Amniotic stem cell (primary cell): ENCODE measurements at regions not wholly inside any gene's neighbourhood (a gene's known extent, or its start where the extent isn't known, plus 50 kb on each side); places are given as distances from the start of the nearest gene placed in this dataset.
"Not testable (repeated sequence)": the region's sequence is repeated elsewhere in the genome, so short reads cannot be mapped to it uniquely, and the experiment has no call there.

Experiments
- DNase-seq: peaks from one replicate; lab custom pipeline; 2025; lab: John Stamatoyannopoulos, UW

GRCh38 chr2:184338771-184339170, 259.6 kb upstream of the ZNF804A start:
- DNase-seq, result no peak

DNA sequence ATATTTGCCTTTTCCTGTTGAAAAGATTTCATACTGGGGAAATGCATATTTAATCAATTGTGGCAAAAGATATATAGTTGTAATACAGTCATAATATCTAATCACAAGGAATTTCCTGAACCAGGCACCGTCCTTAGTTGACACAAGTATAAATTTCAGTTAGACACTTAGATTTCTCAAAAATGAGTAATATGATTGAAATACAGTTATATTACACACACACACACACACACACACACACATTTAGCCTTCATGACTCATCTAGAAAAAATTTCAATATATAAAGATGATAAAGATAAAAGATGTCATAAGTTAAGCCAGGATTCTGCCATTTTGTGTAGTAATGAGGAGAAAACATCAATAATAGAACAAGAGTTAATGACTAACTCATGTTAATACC, 258.4 kb upstream of the ZNF804A start:
- no peak for DNase-seq

GRCh38 chr2:184346338-184346862, 251.9 kb upstream of the ZNF804A start:
- no peak for DNase-seq

GRCh38 chr2:184351126-184351525, 247.2 kb upstream of the ZNF804A start:
- DNase-seq, result no peak

DNA sequence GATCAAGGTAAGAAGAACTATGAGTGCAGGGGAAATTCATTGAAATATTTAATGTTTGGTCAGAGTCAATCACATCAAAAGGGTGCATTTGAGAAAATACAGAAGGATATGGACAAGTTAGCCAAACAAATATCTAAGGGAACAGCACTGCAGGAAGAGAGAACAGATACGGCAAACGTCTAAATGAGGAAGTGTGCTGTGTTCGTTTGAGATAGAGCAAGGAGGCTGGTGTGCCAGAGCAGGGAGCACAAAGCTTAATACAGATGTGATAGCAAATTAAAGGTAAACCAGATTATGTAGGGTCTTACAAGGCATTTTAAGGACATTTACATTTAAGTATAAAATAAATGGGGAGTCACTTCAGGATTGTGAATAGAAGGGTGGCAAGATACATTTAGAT, 241.3 kb upstream of the ZNF804A start:
- no peak for DNase-seq

GRCh38 chr2:184359379-184359778, 238.9 kb upstream of the ZNF804A start:
- no peak for DNase-seq

GRCh38 chr2:184363213-184363612, 235.1 kb upstream of the ZNF804A start:
- no peak for DNase-seq

GRCh38 chr2:184367211-184367610, 231.1 kb upstream of the ZNF804A start:
- DNase-seq, result no peak

DNA sequence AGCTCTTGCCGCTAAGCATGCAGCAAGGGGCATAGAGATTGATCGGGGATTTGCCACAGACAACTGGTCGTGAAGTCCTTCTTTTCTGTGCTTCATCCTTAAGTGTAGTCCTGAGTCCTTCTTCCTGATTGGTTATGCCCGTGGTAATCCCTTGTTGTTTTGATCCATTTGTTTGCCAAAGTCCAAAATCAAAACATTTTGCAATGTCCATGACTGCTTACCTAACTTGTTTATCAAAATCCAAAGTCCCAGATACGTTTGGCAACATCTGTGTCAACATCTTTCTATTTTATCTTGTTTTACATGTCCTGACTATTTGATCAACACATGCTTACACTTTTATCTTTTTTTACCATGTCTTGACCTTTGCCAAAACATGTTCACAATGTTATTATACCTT, 229.0 kb upstream of the ZNF804A start:
- no peak for DNase-seq

- no peak for DNase-seq
These were observed 227.4 kb upstream of the ZNF804A start for GRCh38 chr2:184370954-184371353.

- DNase-seq, result no peak
These were observed 226.7 kb upstream of the ZNF804A start for GRCh38 chr2:184371641-184372040.

- no peak for DNase-seq
These were observed 225.8 kb upstream of the ZNF804A start for GRCh38 chr2:184372484-184372883.

- no peak for DNase-seq
These were observed 203.7 kb upstream of the ZNF804A start for GRCh38 chr2:184394642-184395041.

DNA sequence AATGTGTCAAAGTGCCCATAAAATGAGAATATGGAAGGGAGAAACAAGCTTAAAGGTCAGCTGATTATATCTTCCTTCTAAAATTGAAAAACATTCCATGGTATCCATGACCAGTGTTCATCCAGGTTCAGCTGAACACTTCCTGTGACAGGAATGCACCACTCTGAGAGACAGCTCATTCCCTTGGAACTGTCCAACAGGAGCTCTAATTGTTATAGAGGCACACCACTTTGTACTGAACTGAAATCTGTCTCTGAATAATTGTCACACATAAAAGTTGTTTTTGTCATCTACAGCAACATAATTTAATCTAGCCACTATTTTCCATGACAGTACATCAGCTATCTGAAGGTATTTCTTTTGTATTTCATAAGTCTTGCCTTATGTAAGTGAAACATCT, 195.9 kb upstream of the ZNF804A start:
- no peak for DNase-seq

GRCh38 chr2:184407041-184407630, 191.2 kb upstream of the ZNF804A start:
- not testable (repeated sequence) for DNase-seq

DNA sequence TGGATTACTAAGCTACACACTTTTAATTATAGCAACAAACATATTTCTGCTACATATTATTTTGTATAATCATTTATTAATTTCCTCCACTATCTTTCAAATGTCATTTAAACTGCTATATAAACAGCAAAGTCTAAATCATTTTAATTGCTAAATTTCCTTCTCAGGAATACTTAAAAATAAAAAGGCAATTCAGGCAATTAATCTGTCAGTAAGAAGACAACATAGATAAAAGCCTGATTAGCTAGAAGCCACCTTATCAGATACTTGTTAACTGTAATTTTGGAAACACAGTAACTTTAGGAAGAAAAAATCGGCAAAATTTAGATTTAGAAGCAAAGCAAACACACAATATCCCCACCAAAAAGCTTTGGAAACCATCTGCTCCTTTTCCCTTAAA, 188.2 kb upstream of the ZNF804A start:
- DNase-seq, result no peak

DNA sequence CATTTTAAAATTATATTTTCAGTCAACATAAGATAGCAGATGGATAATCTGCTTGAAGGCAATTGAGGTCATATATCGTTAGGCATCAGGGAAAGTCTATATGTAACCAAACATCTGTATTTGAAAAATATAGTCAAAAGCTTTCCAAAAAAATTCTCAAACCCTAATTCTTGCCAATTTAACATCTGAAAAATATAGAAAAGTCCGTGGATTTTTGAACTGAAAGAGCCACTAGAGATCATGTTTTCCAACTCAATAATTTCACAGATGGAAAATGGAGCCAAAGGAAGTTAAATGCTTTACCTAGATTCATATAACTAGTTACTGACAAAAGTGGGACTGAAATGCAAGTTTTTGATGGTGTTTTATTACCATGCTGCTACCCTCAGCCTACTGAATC, 185.1 kb upstream of the ZNF804A start:
- DNase-seq, result no peak

GRCh38 chr2:184413671-184414229, 184.6 kb upstream of the ZNF804A start:
- no peak for DNase-seq

DNA sequence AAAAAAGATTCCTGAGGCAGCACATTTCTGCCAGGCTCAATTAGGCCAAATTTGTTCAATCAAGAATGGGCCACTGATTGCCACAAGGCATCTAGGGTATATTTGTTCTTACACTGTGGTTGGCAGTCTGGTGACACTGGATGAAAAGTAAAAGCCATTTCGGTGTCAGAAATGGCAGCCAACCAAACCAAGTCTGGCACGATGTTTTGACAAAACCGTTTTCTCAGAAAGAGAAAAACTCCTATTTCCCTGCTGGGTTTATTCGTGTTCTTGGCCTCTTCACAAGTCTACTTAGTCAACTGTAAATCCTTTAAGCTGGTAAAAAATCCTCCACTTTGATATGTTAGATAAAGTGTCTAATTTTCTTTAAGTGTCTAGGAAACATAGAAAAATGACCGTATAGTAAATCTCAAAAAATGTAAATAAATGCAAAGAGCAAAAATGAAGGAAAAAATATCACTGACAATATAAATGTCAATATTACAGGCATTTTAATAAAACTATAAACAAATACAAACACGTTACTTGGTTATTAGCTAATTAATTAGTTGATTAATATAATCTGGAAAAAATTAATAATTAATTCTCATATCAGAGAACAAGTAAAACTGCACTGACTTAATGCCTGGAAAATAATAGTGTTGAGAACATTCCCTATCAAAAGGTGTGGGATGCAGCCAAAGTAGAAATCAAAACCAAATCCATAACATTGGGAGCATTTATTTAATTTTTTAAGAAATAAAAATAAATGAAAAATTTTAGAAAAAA, 182.0 kb upstream of the ZNF804A start:
- no peak for DNase-seq

GRCh38 chr2:184419744-184420143, 178.6 kb upstream of the ZNF804A start:
- no peak for DNase-seq

- not testable (repeated sequence) for DNase-seq
These were observed 176.9 kb upstream of the ZNF804A start for GRCh38 chr2:184421456-184421855.

DNA sequence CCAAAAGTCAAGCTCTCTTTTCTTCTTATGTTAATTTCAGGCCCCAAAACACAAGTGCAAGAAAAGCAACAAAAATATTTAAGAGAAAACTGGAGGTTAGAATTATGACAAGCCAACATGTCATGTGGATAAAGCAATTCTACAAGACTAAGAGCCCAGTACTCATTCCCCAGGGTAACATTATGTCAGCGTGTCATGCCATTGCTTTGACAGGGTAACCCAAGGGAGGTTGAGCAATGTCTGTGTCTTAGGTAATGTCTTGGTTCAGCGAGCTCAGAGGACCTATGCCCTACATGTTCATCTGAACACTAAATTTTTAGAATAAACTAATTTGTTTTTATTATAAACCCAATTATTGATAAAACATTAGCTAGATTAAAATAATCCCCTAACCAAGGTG, 173.2 kb upstream of the ZNF804A start:
- DNase-seq, result no peak

DNA sequence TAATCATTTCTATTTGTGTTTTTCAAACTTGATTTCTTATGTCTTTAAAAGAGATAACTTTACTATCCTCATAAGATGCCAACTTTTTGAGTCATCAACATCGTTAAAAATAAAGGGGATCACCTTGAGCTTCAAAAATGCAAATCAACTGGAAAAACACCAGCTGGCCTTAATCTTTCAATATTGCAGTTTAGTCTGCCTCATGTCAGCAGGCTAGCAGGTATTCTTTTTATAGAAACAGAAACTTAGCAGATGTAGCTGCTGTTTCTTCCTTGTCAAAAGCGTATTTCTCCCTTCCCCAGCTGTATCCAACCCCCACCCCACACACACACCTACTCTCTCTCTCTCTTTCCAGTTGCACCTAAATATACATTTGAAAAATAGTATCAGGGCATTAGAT, 154.1 kb upstream of the ZNF804A start:
- DNase-seq, result no peak
